Natural killer cell treated with Interleukin-12 subunit alpha and Interleukin-12 subunit beta and Interleukin-15 and Interleukin-18, amount 100 ng/mL, for 72 hours (primary cell): ENCODE measurements at regions not wholly inside any gene's neighbourhood (a gene's known extent, or its start where the extent isn't known, plus 50 kb on each side); places are given as distances from the start of the nearest gene placed in this dataset.
"Not testable (repeated sequence)": the region's sequence is repeated elsewhere in the genome, so short reads cannot be mapped to it uniquely, and the experiment has no call there.

Experiments used
- ATAC-seq, 2 donors: fragments of 150-1000 bp; cut with Tn5 transposase in 1 of 2; sonication (Bioruptor Pico), chemical (Tn5 transposase) in 1 of 2; 2 replicates each; pipeline ENCODE4 v1.10.0; 2021
- DNase-seq: peaks from one replicate; pipeline ENCODE4 v3.0.0; 2022; ENCODE audit warnings: low spot score
- H3K27ac Mint-ChIP-seq, 2 donors: 1 replicate in 1 of 2; 2 replicates in 1 of 2; pipeline ENCODE4 v1.8.0; 2022; ENCODE audit warnings: mixed read lengths in 2 of 2, mild to moderate bottlenecking in 1 of 2, moderate library complexity in 1 of 2
- H3K27me3 Mint-ChIP-seq, 2 donors: 1 replicate in 1 of 2; 2 replicates in 1 of 2; pipeline ENCODE4 v1.8.0; 2022; ENCODE audit warnings: mixed read lengths in 2 of 2
- H3K36me3 Mint-ChIP-seq: one replicate; pipeline ENCODE4 v1.8.0; 2022; ENCODE audit warnings: mixed read lengths
- H3K4me1 Mint-ChIP-seq, 2 donors: 1 replicate in 1 of 2; 2 replicates in 1 of 2; pipeline ENCODE4 v1.8.0; 2022; ENCODE audit warnings: low read depth in 2 of 2, mixed read lengths in 2 of 2, mild to moderate bottlenecking in 1 of 2
- H3K4me3 Mint-ChIP-seq: one replicate; pipeline ENCODE4 v1.8.0; 2022; ENCODE audit warnings: mixed read lengths
- H3K9me3 Mint-ChIP-seq: 2 replicates; pipeline ENCODE4 v1.8.0; 2022; ENCODE audit warnings: mixed read lengths

- Mint-ChIP-seq H3K27ac (no peak overlapping the region), H3K4me1 (no peaks in the 10 kb centered on the region), H3K9me3 (peaks cover 8% of the 10 kb centered on the region), H3K4me3 (no peak overlapping the region), H3K36me3 (peaks cover 4% of the 10 kb centered on the region), H3K27me3 (no peaks in the 10 kb centered on the region)
- ATAC-seq (no peak), DNase-seq (no peak)
These were observed 484.3 kb upstream of the HS3ST5 start for GRCh38 chr6:114827135-114827534.

DNA sequence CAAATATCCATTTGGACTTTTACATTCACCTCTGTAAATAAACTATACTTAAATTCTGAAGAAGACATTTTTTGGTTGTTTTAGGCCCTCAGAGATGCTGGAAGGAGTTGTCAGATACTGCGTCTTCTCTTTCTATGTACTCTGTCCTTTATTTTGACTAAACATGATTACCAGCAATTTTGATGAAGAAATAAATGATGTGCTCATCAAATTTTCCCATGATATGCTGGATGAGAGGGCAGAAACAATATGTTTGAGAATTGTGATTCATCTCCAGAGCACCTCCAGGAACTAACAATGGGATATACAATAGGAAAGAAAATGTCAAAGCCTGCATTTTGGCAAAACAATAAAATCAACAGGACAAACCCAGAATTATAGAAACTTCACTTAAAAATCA lies 481.6 kb upstream of the HS3ST5 start:
- Mint-ChIP-seq H3K4me3 (no peak overlapping the region), H3K27me3 (no peaks in the 10 kb centered on the region), H3K4me1 (no peaks in the 10 kb centered on the region), H3K27ac (no peak overlapping the region), H3K36me3 (no peaks in the 10 kb centered on the region), H3K9me3 (peaks cover 10% of the 10 kb centered on the region)
- no peak for ATAC-seq
- DNase-seq, result no peak

DNA sequence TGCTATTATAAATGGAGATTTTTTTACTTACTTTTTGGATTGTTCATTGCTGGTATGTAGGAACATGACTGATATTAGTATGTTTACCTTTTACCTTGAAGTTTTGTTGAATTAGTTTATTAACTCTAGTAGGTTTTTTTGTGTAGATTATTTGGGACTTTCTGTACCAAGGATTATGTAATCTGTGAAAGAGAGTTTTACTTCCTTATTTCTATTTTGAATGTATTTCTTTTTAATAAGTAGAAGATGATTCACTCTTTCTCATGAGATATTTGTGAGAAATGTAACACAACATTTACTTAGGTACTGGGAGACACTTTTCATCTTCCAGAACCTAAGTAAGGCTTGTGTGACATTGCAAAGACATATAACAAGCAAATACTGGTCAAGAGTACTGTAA lies 473.9 kb upstream of the HS3ST5 start:
- Mint-ChIP-seq H3K36me3 (peaks cover 6% of the 10 kb centered on the region), H3K9me3 (peaks cover 20% of the 10 kb centered on the region), H3K27ac (no peak overlapping the region), H3K4me1 (no peaks in the 10 kb centered on the region), H3K4me3 (no peak overlapping the region), H3K27me3 (no peaks in the 10 kb centered on the region)
- ATAC-seq, result no peak
- DNase-seq, result no peak

DNA sequence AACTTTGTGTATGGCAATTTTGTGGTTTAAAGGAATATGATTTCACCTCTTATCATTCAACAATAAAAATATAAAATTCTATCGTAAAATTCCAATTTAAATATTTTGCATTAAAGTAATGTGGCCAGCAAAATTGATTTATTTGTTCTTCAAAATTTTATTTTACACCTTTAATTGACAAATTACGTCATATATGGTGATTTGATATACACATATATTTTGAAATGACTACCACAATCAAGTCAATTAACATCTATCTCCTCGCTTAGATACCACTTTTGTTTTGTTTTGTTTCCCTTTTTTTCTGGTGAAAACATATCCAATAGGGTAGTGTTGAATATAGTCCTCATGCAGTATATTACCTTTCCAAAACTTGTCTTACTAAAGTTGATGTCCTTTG lies 467.6 kb upstream of the HS3ST5 start:
- H3K4me3 Mint-ChIP-seq, result no peak overlapping the region
- H3K9me3 Mint-ChIP-seq, result peaks cover 17% of the 10 kb centered on the region
- H3K36me3 Mint-ChIP-seq, result peaks cover 6% of the 10 kb centered on the region
- DNase-seq (no peak), ATAC-seq (no peak)
- H3K4me1 Mint-ChIP-seq, result no peaks in the 10 kb centered on the region
- no peaks in the 10 kb centered on the region for H3K27me3 Mint-ChIP-seq
- H3K27ac Mint-ChIP-seq, result no peak overlapping the region

GRCh38 chr6:114805426-114805825 lies 462.6 kb upstream of the HS3ST5 start:
- not testable (repeated sequence) for ATAC-seq, H3K4me1 Mint-ChIP-seq, H3K27me3 Mint-ChIP-seq, H3K27ac Mint-ChIP-seq, H3K4me3 Mint-ChIP-seq, DNase-seq
- H3K36me3 Mint-ChIP-seq, result peaks cover 14% of the 10 kb centered on the region
- peaks cover 12% of the 10 kb centered on the region for H3K9me3 Mint-ChIP-seq

- Mint-ChIP-seq H3K9me3 (peaks cover 6% of the 10 kb centered on the region), H3K27me3 (no peaks in the 10 kb centered on the region), H3K27ac (no peak overlapping the region), H3K4me1 (no peaks in the 10 kb centered on the region), H3K4me3 (no peak overlapping the region), H3K36me3 (no peaks in the 10 kb centered on the region)
- DNase-seq, result no peak
- no peak for ATAC-seq
These were observed 453.8 kb upstream of the HS3ST5 start for GRCh38 chr6:114796576-114796975.

- Mint-ChIP-seq H3K9me3 (peaks cover 6% of the 10 kb centered on the region), H3K36me3 (no peaks in the 10 kb centered on the region), H3K27me3 (no peaks in the 10 kb centered on the region), H3K4me1 (no peaks in the 10 kb centered on the region), H3K27ac (no peak overlapping the region), H3K4me3 (no peak overlapping the region)
- DNase-seq (no peak), ATAC-seq (no peak)
These were observed 450.6 kb upstream of the HS3ST5 start for GRCh38 chr6:114793428-114793827.

GRCh38 chr6:114785235-114786127 lies 442.7 kb upstream of the HS3ST5 start:
- ATAC-seq (no peak), DNase-seq (no peak)
- no peaks in the 10 kb centered on the region for H3K27me3 Mint-ChIP-seq
- H3K4me3 Mint-ChIP-seq, result no peak overlapping the region
- H3K4me1 Mint-ChIP-seq, result no peaks in the 10 kb centered on the region
- no peak overlapping the region for H3K27ac Mint-ChIP-seq
- peaks cover 13% of the 10 kb centered on the region for H3K9me3 Mint-ChIP-seq
- H3K36me3 Mint-ChIP-seq, result no peaks in the 10 kb centered on the region

DNA sequence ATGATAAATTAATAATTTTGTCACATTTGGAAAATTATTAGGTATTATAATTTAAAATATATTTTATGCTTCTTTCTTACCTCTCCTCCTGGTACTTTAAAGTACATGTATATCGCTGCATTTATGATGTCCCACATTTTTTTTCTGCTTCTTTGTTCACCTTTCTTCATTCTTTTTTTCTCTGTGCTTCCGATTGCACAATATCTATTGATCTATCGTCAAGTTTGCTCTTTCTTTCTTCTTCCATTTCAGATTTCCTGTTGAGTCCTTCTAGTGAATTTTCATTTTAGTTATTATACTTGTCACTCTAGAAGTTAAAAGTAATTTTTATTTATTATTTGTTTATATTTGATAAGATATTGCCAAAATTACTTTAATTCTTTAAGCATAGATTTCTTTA lies 441.0 kb upstream of the HS3ST5 start:
- Mint-ChIP-seq H3K36me3 (no peaks in the 10 kb centered on the region), H3K27me3 (no peaks in the 10 kb centered on the region), H3K9me3 (peaks cover 16% of the 10 kb centered on the region), H3K4me1 (no peaks in the 10 kb centered on the region), H3K27ac (no peak overlapping the region), H3K4me3 (no peak overlapping the region)
- ATAC-seq, result no peak
- no peak for DNase-seq

DNA sequence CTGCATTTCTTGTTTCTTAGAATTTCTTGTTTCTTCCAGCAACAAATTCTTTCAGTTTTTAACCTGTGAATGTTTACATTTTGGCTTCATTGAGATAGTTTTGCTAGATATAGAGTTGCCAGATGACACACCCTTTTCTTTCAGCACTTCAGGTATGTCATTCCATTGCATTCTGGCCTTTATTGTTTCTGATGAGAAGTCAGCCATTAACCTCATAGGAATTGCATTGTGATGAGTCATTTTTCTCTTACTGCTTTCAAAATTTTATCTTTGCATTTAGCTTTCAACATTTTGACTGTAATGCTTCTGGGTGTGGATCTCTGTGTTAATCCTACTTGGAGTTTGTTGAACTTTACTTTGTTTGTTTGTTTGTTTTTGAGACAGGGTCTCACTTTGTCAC lies 440.3 kb upstream of the HS3ST5 start:
- H3K27ac Mint-ChIP-seq, result no peak overlapping the region
- no peaks in the 10 kb centered on the region for H3K27me3 Mint-ChIP-seq
- H3K4me3 Mint-ChIP-seq, result no peak overlapping the region
- ATAC-seq (no peak), DNase-seq (no peak)
- H3K4me1 Mint-ChIP-seq, result no peaks in the 10 kb centered on the region
- H3K9me3 Mint-ChIP-seq, result peaks cover 16% of the 10 kb centered on the region
- H3K36me3 Mint-ChIP-seq, result no peaks in the 10 kb centered on the region

DNA sequence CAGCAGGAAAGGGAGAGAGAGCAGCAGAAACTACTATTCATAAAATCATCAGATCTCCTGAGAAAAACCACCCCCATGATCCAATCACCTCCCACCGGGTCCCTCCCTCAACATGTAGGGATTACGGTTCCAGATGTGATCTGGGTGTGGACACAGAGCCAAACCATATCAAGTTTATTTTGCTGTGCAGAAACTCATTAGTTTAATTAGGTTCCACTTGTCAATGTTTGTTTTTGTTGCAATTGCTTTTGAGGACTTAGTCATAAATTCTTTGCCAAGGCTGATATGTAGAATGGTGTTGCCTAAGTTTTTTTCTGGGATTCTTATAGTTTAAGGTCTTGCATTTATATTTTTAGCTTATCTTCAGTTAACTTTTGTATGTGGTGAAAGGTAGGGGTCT lies 422.0 kb upstream of the HS3ST5 start:
- Mint-ChIP-seq H3K9me3 (peaks cover 24% of the 10 kb centered on the region), H3K27me3 (no peaks in the 10 kb centered on the region), H3K27ac (no peak overlapping the region), H3K4me1 (no peaks in the 10 kb centered on the region), H3K36me3 (peaks cover 6% of the 10 kb centered on the region), H3K4me3 (no peak overlapping the region)
- DNase-seq (no peak), ATAC-seq (no peak)

- Mint-ChIP-seq H3K27me3 (no peaks in the 10 kb centered on the region), H3K4me3 (no peak overlapping the region), H3K36me3 (no peaks in the 10 kb centered on the region), H3K9me3 (peaks cover 18% of the 10 kb centered on the region), H3K27ac (no peak overlapping the region), H3K4me1 (no peaks in the 10 kb centered on the region)
- ATAC-seq (no peak), DNase-seq (no peak)
These were observed 419.3 kb upstream of the HS3ST5 start for GRCh38 chr6:114762145-114762544.

GRCh38 chr6:114747995-114748625 lies 405.3 kb upstream of the HS3ST5 start:
- no peaks in the 10 kb centered on the region for H3K4me1 Mint-ChIP-seq
- no peak for ATAC-seq
- no peaks in the 10 kb centered on the region for H3K36me3 Mint-ChIP-seq
- no peak for DNase-seq
- no peak overlapping the region for H3K4me3 Mint-ChIP-seq
- no peak overlapping the region for H3K27ac Mint-ChIP-seq
- peaks cover 14% of the 10 kb centered on the region for H3K9me3 Mint-ChIP-seq
- H3K27me3 Mint-ChIP-seq, result no peaks in the 10 kb centered on the region

- H3K4me3 Mint-ChIP-seq, result no peak overlapping the region
- no peak for DNase-seq
- no peaks in the 10 kb centered on the region for H3K36me3 Mint-ChIP-seq
- H3K27ac Mint-ChIP-seq, result no peak overlapping the region
- no peaks in the 10 kb centered on the region for H3K27me3 Mint-ChIP-seq
- no peaks in the 10 kb centered on the region for H3K4me1 Mint-ChIP-seq
- peaks cover 14% of the 10 kb centered on the region for H3K9me3 Mint-ChIP-seq
- ATAC-seq, result no peak
These were observed 397.7 kb upstream of the HS3ST5 start for GRCh38 chr6:114740547-114740946.
